ENCODE measurements at regions not wholly inside any gene's neighbourhood (a gene's known extent, or its start where the extent isn't known, plus 50 kb on each side); places are given as distances from the start of the nearest gene placed in this dataset.
A peak's percentile ranks its signal among the peaks of the same experiment; 100 is the strongest.

DNA sequence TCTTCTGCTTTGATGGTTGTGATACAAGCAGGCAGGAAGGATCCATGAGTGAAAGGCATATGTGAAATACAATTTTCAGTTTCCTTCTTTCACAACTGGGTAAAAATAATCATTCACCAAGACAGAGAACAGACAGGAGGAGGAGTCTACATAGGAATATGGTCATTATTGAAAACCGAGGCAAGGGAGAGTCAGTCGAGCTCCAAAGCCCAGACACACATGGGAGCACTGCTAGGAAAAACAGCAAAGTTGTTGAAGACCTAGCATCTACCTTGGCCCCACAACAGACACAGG lies 260.6 kb downstream of the ERMARD start:
- ATAC-seq = no peak
- Histone ChIP-seq H3K27ac (no peak overlapping the region), H3K9me3 (peaks cover 0 to 10% (median 0%) of the 10 kb centered on the region in 3 donors), H3K36me3 (no peaks in the 10 kb centered on the region), H3K4me3 (no peak overlapping the region), H3K4me1 (no peaks in the 10 kb centered on the region), H3K27me3 (no peaks in the 10 kb centered on the region)
- 80 to 95% methylated on average over 2 of the region's 2 CpGs for WGBS, 2 donors (ENCODE audit: low coverage in 1 of 2)
- no peak for TF ChIP-seq EP300 (IDR thresholded peaks at IDR 0.05)
- no peak for TF ChIP-seq CTCF (IDR thresholded peaks at IDR 0.05)
- no peak for TF ChIP-seq POLR2A (IDR thresholded peaks at IDR 0.05)
- TF ChIP-seq POLR2AphosphoS5 (IDR thresholded peaks at IDR 0.05) = no peak

DNA sequence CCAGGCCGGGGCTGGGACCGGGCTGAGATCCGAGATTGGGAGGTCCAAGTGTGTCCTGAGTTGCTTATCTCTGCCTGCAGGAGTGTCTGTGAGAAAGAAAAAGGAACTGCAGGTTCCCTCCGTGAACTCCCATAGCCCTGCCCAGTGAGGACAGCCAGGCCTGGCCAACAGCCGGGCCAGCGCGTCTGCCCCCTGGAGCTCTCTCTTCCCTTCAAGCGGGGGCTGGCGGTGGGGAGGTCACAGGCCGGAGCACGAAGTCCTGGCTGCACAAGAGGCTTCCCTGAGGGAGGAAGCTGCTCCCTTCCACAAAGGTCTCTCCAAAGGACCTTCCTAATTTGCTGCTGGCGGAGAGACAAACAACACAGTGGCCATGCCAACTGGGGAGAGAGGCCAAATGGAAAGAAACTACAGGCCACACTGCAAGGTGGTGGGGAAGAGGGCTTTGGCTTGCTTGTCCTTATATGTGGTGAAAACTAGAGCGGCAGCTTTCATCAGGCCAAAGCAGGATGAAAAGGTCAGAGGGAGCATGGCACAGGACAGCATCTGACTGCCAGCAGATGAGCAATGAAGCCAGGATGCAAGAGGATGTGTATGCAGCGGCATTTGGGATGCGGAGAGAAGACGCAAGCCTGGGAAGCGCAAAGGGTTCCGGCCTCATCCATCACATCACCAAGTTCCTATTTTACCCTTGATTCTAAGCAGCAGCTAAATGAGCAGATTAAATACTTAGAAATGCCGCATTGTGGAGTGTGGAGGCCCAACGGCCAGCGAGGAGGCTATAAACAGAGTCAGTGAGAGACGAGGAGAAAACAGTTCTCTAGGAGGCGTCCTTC lies 260.0 kb downstream of the ERMARD start:
- Histone ChIP-seq H3K27me3 (no peaks in the 10 kb centered on the region), H3K9me3 (peaks cover 0 to 10% (median 0%) of the 10 kb centered on the region in 3 donors), H3K27ac (peak overlapping the region in 1 of 4 donors; percentile 6), H3K4me3 (no peak overlapping the region), H3K4me1 (no peaks in the 10 kb centered on the region), H3K36me3 (no peaks in the 10 kb centered on the region)
- peak; percentile 80 for ATAC-seq
- WGBS, 2 donors (ENCODE audit: low coverage in 1 of 2) = 75 to 77% methylated on average over 12 to 15 of the region's 23 CpGs
- no peak for TF ChIP-seq CTCF (IDR thresholded peaks at IDR 0.05)
- no peak for TF ChIP-seq POLR2AphosphoS5 (IDR thresholded peaks at IDR 0.05)
- TF ChIP-seq EP300 (IDR thresholded peaks at IDR 0.05) = no peak
- no peak for TF ChIP-seq POLR2A (IDR thresholded peaks at IDR 0.05)

GRCh38 chr6:170010665-170011203 lies 259.3 kb downstream of the ERMARD start:
- H3K36me3 ChIP-seq = no peaks in the 10 kb centered on the region

DNA sequence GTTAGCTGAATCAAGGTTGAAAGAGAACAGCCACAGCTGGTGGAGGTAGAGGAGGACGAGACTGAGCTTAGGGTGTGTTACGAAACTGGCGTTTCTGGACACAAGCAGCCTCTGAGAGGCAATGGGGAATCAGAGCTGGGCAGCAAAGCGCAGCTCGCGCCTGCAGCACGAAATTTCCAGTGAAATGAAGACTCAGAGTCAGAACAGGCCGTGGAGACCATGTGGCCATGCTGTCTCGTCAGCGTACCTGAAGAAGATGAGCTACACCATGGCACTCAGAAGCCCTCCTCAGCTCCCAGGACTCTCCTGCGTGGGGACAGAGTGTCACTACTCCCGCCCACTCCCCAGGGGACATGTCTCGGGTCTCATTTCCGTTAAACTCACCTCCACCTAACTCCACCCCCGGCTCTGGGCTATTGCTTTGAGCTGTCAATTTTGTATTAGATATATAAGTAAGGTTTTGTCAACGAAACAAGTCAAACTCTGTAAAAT lies 256.9 kb downstream of the ERMARD start:
- H3K4me3 ChIP-seq = no peak overlapping the region
- no peaks in the 10 kb centered on the region for H3K4me1 ChIP-seq
- H3K27me3 ChIP-seq = no peaks in the 10 kb centered on the region
- no peaks in the 10 kb centered on the region for H3K36me3 ChIP-seq
- WGBS, 2 donors (ENCODE audit: low coverage in 1 of 2) = 89 to 94% methylated on average over 9 to 15 of the region's 16 CpGs
- TF ChIP-seq POLR2A (IDR thresholded peaks at IDR 0.05) (no peak), EP300 (IDR thresholded peaks at IDR 0.05) (no peak), POLR2AphosphoS5 (IDR thresholded peaks at IDR 0.05) (no peak), CTCF (IDR thresholded peaks at IDR 0.05) (no peak)
- H3K9me3 ChIP-seq = peaks cover 0 to 4% (median 0%) of the 10 kb centered on the region in 3 donors
- H3K27ac ChIP-seq = no peak overlapping the region
- ATAC-seq = no peak

More at GRCh38 chr6:170010665-170011203, 259.3 kb downstream of the ERMARD start:
- H3K4me1 ChIP-seq = no peaks in the 10 kb centered on the region
- no peak overlapping the region for H3K4me3 ChIP-seq
- peaks cover 0 to 10% (median 0%) of the 10 kb centered on the region in 3 donors for H3K9me3 ChIP-seq
- TF ChIP-seq CTCF (IDR thresholded peaks at IDR 0.05) (no peak), POLR2A (IDR thresholded peaks at IDR 0.05) (no peak), POLR2AphosphoS5 (IDR thresholded peaks at IDR 0.05) (no peak), EP300 (IDR thresholded peaks at IDR 0.05) (no peak)
- WGBS, 2 donors (ENCODE audit: low coverage in 1 of 2) = 96 to 100% methylated on average over 1 to 7 of the region's 13 CpGs
- no peaks in the 10 kb centered on the region for H3K27me3 ChIP-seq
- ATAC-seq = no peak
- peak overlapping the region in 1 of 4 donors; percentile 6 for H3K27ac ChIP-seq

Data from gastroesophageal sphincter (tissue), 4 donors.